Mesenchymal stem cell (in vitro differentiated cells and primary cell): ENCODE measurements at regions not wholly inside any gene's neighbourhood (a gene's known extent, or its start where the extent isn't known, plus 50 kb on each side); places are given as distances from the start of the nearest gene placed in this dataset.

Experiments used
- DNase-seq: peaks from one replicate; pipeline ENCODE4 v3.0.0-alpha.2; 2013
- H2AFZ ChIP-seq: one replicate; pipeline ENCODE4 v1.6.1; 2013; ENCODE audit warnings: low read depth, mild to moderate bottlenecking, control low read depth, inconsistent platforms, low read length, moderate library complexity
- H2AK5ac ChIP-seq: 2 replicates; pipeline ENCODE4 v1.6.1; 2013; ENCODE audit warnings: low read length, moderate library complexity, mild to moderate bottlenecking, inconsistent platforms; ENCODE audit not compliant: severe bottlenecking
- H2BK120ac ChIP-seq: one replicate; pipeline ENCODE4 v1.6.1; 2013; ENCODE audit warnings: low read depth, mild to moderate bottlenecking, inconsistent platforms, low read length, moderate library complexity
- H2BK12ac ChIP-seq, 2 experiments: one replicate each; pipeline ENCODE4 v1.6.1; 2013; ENCODE audit warnings: inconsistent platforms in 2 of 2, low read length in 2 of 2, mild to moderate bottlenecking in 2 of 2, moderate library complexity in 2 of 2, control low read depth in 1 of 2
- H2BK15ac ChIP-seq: one replicate; pipeline ENCODE4 v1.6.1; 2013; ENCODE audit warnings: mild to moderate bottlenecking, low read depth, inconsistent platforms; ENCODE audit not compliant: poor library complexity, severe bottlenecking
- H2BK5ac ChIP-seq: 2 replicates; pipeline ENCODE4 v1.6.1; 2013; ENCODE audit warnings: low read depth, mild to moderate bottlenecking, low read length, control low read depth, inconsistent platforms; ENCODE audit not compliant: poor library complexity, severe bottlenecking
- H3K14ac ChIP-seq, 2 experiments: one replicate each; pipeline ENCODE4 v1.6.1; 2013; ENCODE audit warnings: inconsistent platforms in 2 of 2, low read length in 2 of 2, control low read depth in 1 of 2, mild to moderate bottlenecking in 1 of 2, moderate library complexity in 1 of 2
- H3K18ac ChIP-seq, 2 experiments: one replicate each; pipeline ENCODE4 v1.6.1; 2013; ENCODE audit warnings: inconsistent platforms in 2 of 2, low read length in 2 of 2, control low read depth in 1 of 2, low read depth in 1 of 2, mild to moderate bottlenecking in 1 of 2
- H3K23ac ChIP-seq, 2 experiments: one replicate each; pipeline ENCODE4 v1.6.1; 2013; ENCODE audit warnings: inconsistent platforms in 2 of 2, low read length in 2 of 2, mild to moderate bottlenecking in 2 of 2, moderate library complexity in 2 of 2, control low read depth in 1 of 2
- H3K27ac ChIP-seq: 2 replicates; pipeline ENCODE4 v1.5.1; 2013; ENCODE audit warnings: mild to moderate bottlenecking, moderate library complexity, low read length, control low read depth, inconsistent platforms; ENCODE audit not compliant: poor library complexity, severe bottlenecking
- H3K27me3 ChIP-seq, 2 experiments: 2 replicates each; pipeline versions ENCODE4 v1.6.1 to v1.7.0; 2013; ENCODE audit warnings: low read length in 2 of 2, mild to moderate bottlenecking in 2 of 2, moderate library complexity in 2 of 2, control low read depth in 1 of 2, inconsistent platforms in 1 of 2; ENCODE audit not compliant: control insufficient read depth in 1 of 2, insufficient read depth in 1 of 2
- H3K36me3 ChIP-seq, 2 experiments: 2 replicates each; pipeline versions ENCODE4 v1.6.1 to v1.7.0; 2013; ENCODE audit warnings: low read length in 2 of 2, control low read depth in 1 of 2, inconsistent platforms in 1 of 2, low read depth in 1 of 2, mild to moderate bottlenecking in 1 of 2; ENCODE audit not compliant: insufficient read depth in 2 of 2, control insufficient read depth in 1 of 2
- H3K4ac ChIP-seq, 2 experiments: one replicate each; pipeline ENCODE4 v1.6.1; 2013; ENCODE audit warnings: inconsistent platforms in 2 of 2, low read length in 2 of 2, mild to moderate bottlenecking in 2 of 2, moderate library complexity in 2 of 2, control low read depth in 1 of 2, low read depth in 1 of 2
- H3K4me1 ChIP-seq: 2 replicates; pipeline ENCODE4 v1.6.1; 2013; ENCODE audit warnings: low read depth, low read length, control low read depth; ENCODE audit not compliant: control insufficient read depth, insufficient read depth
- H3K4me2 ChIP-seq: 2 replicates; pipeline ENCODE4 v1.6.1; 2013; ENCODE audit warnings: low read length, mild to moderate bottlenecking, inconsistent platforms; ENCODE audit not compliant: poor library complexity, severe bottlenecking
- H3K4me3 ChIP-seq, 2 experiments: 2 replicates each; pipeline versions ENCODE4 v1.5.1 to v1.7.0; 2013; ENCODE audit warnings: low read length in 2 of 2, mild to moderate bottlenecking in 2 of 2, control low read depth in 1 of 2, low read depth in 1 of 2; ENCODE audit not compliant: insufficient read depth in 1 of 2
- H3K79me1 ChIP-seq: replicated peaks from 2 replicates; pipeline ENCODE4 v1.6.1; 2013; ENCODE audit warnings: mild to moderate bottlenecking, control low read depth, low read length, inconsistent platforms; ENCODE audit not compliant: poor library complexity, severe bottlenecking
- H3K9ac ChIP-seq: 2 replicates; pipeline ENCODE4 v1.7.0; 2013; ENCODE audit warnings: mild to moderate bottlenecking, low read length, moderate library complexity
- H3K9me3 ChIP-seq: 2 replicates; pipeline ENCODE4 v1.7.0; 2013; ENCODE audit warnings: mild to moderate bottlenecking, low read length; ENCODE audit not compliant: control insufficient read depth
- H4K8ac ChIP-seq: one replicate; pipeline ENCODE4 v1.6.1; 2013; ENCODE audit warnings: inconsistent platforms, mild to moderate bottlenecking, low read length, moderate library complexity
- H4K91ac ChIP-seq: one replicate; pipeline ENCODE4 v1.6.1; 2013; ENCODE audit warnings: mild to moderate bottlenecking, low read length, inconsistent platforms
- WGBS: methylation state at CpG from one replicate; pipeline ENCODE4 v1.1.7; 2013; ENCODE audit warnings: mixed read lengths; 5-methylcytosine and 5-hydroxymethylcytosine counted together

- H4K8ac ChIP-seq = no peak overlapping the region
- no peak overlapping the region for H4K91ac ChIP-seq
- H3K27ac ChIP-seq = no peak overlapping the region
- H2BK120ac ChIP-seq = no peak overlapping the region
- WGBS = 83% methylated on average over 2 of the region's 4 CpGs
- H3K4me1 ChIP-seq = no peaks in the 10 kb centered on the region
- H2AFZ ChIP-seq = no peak overlapping the region
- no peak overlapping the region for H2BK12ac ChIP-seq
- DNase-seq = no peak
- peaks cover 5% of the 10 kb centered on the region for H3K9me3 ChIP-seq
- no peaks in the 10 kb centered on the region for H3K36me3 ChIP-seq
- no peak overlapping the region for H2AK5ac ChIP-seq
- H2BK5ac ChIP-seq = no peak overlapping the region
- H3K27me3 ChIP-seq = peaks cover 0 to 7% of the 10 kb centered on the region in 2 experiments
- H3K79me1 ChIP-seq = no peaks in the 10 kb centered on the region
- no peak overlapping the region for H3K9ac ChIP-seq
- H3K4me2 ChIP-seq = no peak overlapping the region
- H3K4ac ChIP-seq = no peak overlapping the region
- no peak overlapping the region for H3K4me3 ChIP-seq
- H2BK15ac ChIP-seq = no peak overlapping the region
- H3K23ac ChIP-seq = no peak overlapping the region
- H3K14ac ChIP-seq = no peak overlapping the region
- H3K18ac ChIP-seq = no peak overlapping the region
These were observed 55.2 kb upstream of the UBAC2 start for GRCh38 chr13:99145461-99145860.

- Histone ChIP-seq H4K8ac (no peak overlapping the region), H3K27me3 (no peaks in the 10 kb centered on the region), H2BK15ac (no peak overlapping the region), H3K4me2 (no peak overlapping the region), H3K4me1 (peaks cover 3% of the 10 kb centered on the region), H3K4me3 (no peak overlapping the region), H3K9ac (peak overlapping the region; percentile 23), H3K23ac (no peak overlapping the region), H2AK5ac (no peak overlapping the region), H2AFZ (no peak overlapping the region), H2BK5ac (no peak overlapping the region), H3K9me3 (no peaks in the 10 kb centered on the region), H3K4ac (no peak overlapping the region), H4K91ac (no peak overlapping the region), H3K36me3 (no peaks in the 10 kb centered on the region), H3K14ac (no peak overlapping the region), H3K27ac (no peak overlapping the region), H3K18ac (no peak overlapping the region), H2BK12ac (no peak overlapping the region), H3K79me1 (no peaks in the 10 kb centered on the region), H2BK120ac (no peak overlapping the region)
- DNase-seq = peak; percentile 2
- WGBS = 78% methylated on average over 6 of the region's 7 CpGs
These were observed 49.9 kb upstream of the UBAC2 start for GRCh38 chr13:99150575-99151361.
